ENCODE measurements at regions not wholly inside any gene's neighbourhood (a gene's known extent, or its start where the extent isn't known, plus 50 kb on each side); places are given as distances from the start of the nearest gene placed in this dataset.

DNA sequence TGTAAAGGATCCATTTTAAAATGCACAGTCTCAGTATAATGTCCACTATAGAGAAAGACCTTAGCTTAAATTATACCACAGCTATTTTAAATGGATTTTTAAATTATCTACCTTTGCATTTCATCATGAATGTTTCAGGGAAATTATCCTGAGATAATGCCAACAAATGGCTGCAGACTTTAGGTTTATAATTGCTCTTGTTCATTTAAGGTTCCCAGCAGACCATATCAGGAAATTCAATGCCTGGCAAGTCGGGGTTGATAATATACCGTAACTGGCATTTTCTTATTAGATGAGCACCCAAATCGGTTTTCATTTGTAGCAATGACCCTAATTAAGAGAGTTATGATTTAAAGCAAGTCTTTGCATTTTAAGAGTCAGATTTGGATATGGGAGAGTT is 227.1 kb upstream of the ARRDC4 start:
- no peak overlapping the region for H3K4me3 ChIP-seq (replicated peaks in 1 of 3; ENCODE audit: insufficient read depth in 1 of 3, low read depth in 2 of 3, low read length in 3 of 3)
- no peaks in the 10 kb centered on the region for H3K4me1 ChIP-seq (ENCODE audit: insufficient read depth, low read length)
- ChIA-PET POLR2A (no interaction called here), CTCF (ENCODE audit: low intra/inter-chr PET ratio, low total read pairs) (no interaction called here)
- FAIRE-seq (no peak), ATAC-seq (no peak), DNase-seq (ENCODE audit: low spot score) (no peak)
- intact Hi-C loops (cut with micrococcal nuclease; ENCODE audit: unreplicated experiment) (no loop called here), in situ Hi-C loops (cut with HindIII; ENCODE audit: extremely low pct_ligation_motif_present, low pct_unique_long_range_greater_than_20kb) (no loop called here)
- no peak overlapping the region for H2AFZ ChIP-seq (ENCODE audit: low read length)
- no peaks in the 10 kb centered on the region for H3K79me2 ChIP-seq (ENCODE audit: insufficient read depth, low read length)
- no peaks in the 10 kb centered on the region for H3K36me3 ChIP-seq (replicated peaks in 1 of 2; ENCODE audit: control insufficient read depth in 1 of 2, insufficient read depth in 2 of 2, low read length in 2 of 2)
- BruUV-seq (replicated peaks): no TSS peak
- WGBS (ENCODE audit: low lambda C conversion rate): 10% methylated on average over 3 of the region's 3 CpGs
- H3K4me2 ChIP-seq (ENCODE audit: low read depth, low read length): no peak overlapping the region
- no peaks in the 10 kb centered on the region for H3K9me3 ChIP-seq (ENCODE audit: low read length)
- H3K27me3 ChIP-seq (ENCODE audit: control insufficient read depth in 1 of 2, insufficient read depth in 2 of 2, low read length in 2 of 2): peaks cover 0 to 10% of the 10 kb centered on the region in 2 experiments; a peak in 3 of 5 replicates
- no peak for TF ChIP-seq KLF12 (CRISPR knock-in tag; IDR thresholded peaks at IDR 0.05; ENCODE audit: borderline replicate concordance)
- TF ChIP-seq HMG20A (CRISPR knock-in tag; IDR thresholded peaks at IDR 0.05; ENCODE audit: borderline replicate concordance): no peak
- TF ChIP-seq, protein P1, sequence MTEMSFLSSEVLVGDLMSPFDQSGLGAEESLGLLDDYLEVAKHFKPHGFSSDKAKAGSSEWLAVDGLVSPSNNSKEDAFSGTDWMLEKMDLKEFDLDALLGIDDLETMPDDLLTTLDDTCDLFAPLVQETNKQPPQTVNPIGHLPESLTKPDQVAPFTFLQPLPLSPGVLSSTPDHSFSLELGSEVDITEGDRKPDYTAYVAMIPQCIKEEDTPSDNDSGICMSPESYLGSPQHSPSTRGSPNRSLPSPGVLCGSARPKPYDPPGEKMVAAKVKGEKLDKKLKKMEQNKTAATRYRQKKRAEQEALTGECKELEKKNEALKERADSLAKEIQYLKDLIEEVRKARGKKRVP (CRISPR knock-in tag; IDR thresholded peaks at IDR 0.05): no peak
- TF ChIP-seq SP140L (CRISPR knock-in tag; IDR thresholded peaks at IDR 0.05; ENCODE audit: borderline replicate concordance): no peak
- TF ChIP-seq, protein P2, sequence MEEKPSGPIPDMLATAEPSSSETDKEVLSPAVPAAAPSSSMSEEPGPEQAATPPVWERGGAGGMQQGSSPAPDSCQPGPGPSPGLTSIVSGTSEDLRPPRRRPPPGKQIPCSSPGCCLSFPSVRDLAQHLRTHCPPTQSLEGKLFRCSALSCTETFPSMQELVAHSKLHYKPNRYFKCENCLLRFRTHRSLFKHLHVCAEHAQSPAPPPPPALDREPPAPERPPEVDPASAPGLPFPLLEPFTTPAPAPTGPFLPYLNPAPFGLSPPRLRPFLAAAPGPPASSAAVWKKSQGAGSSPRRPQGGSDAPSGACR (CRISPR knock-in tag; IDR thresholded peaks at IDR 0.05): no peak
- no peak for TF ChIP-seq RBFOX2 (IDR thresholded peaks at IDR 0.05; ENCODE audit: low read depth, low read length)
- TF ChIP-seq ZNF510 (CRISPR knock-in tag; IDR thresholded peaks at IDR 0.05; ENCODE audit: low read depth): no peak
- H3K9ac ChIP-seq (ENCODE audit: insufficient read depth, low read depth, low read length): no peak overlapping the region
- H3K27ac ChIP-seq (ENCODE audit: extremely low read length, insufficient read depth, low read length): no peak overlapping the region
- H4K20me1 ChIP-seq (ENCODE audit: insufficient read depth, low read length): no peaks in the 10 kb centered on the region

DNA sequence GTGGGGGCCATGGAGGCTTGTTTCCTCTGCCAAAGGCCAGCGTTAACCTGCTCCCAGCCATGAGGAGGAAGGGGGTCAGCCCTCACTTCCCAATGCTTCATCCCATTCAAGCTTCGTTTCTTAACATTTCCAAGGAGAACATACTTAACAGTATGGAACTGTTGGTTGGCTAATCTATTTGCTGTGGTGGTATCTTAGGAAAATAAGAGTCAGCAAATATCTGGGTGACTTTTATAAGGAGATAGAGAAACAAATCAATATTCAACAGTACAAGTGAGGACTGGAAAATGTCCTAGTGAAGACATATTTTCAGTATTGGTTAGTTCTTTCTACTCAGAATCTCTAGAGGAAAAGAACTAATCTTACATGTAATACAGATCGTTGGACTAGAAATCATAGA is 223.8 kb upstream of the ARRDC4 start:
- H3K4me2 ChIP-seq (ENCODE audit: low read depth, low read length): no peak overlapping the region
- no peak for ATAC-seq
- no peaks in the 10 kb centered on the region for H3K9me3 ChIP-seq (ENCODE audit: low read length)
- in situ Hi-C loops (cut with HindIII; ENCODE audit: extremely low pct_ligation_motif_present, low pct_unique_long_range_greater_than_20kb) (no loop called here), intact Hi-C loops (cut with micrococcal nuclease; ENCODE audit: unreplicated experiment) (no loop called here)
- H3K27me3 ChIP-seq (ENCODE audit: control insufficient read depth in 1 of 2, insufficient read depth in 2 of 2, low read length in 2 of 2): no peaks in the 10 kb centered on the region
- CTCF ChIA-PET (ENCODE audit: low intra/inter-chr PET ratio, low total read pairs): no interaction called here
- DNase-seq (ENCODE audit: low spot score): no peak
- no peaks in the 10 kb centered on the region for H4K20me1 ChIP-seq (ENCODE audit: insufficient read depth, low read length)
- BruUV-seq (replicated peaks): no TSS peak
- no peaks in the 10 kb centered on the region for H3K36me3 ChIP-seq (replicated peaks in 1 of 2; ENCODE audit: control insufficient read depth in 1 of 2, insufficient read depth in 2 of 2, low read length in 2 of 2)
- no peak overlapping the region for H3K27ac ChIP-seq (ENCODE audit: extremely low read length, insufficient read depth, low read length)
- H3K4me3 ChIP-seq (replicated peaks in 1 of 3; ENCODE audit: insufficient read depth in 1 of 3, low read depth in 2 of 3, low read length in 3 of 3): no peak overlapping the region
- no peak overlapping the region for H3K9ac ChIP-seq (ENCODE audit: insufficient read depth, low read depth, low read length)
- H3K4me1 ChIP-seq (ENCODE audit: insufficient read depth, low read length): no peaks in the 10 kb centered on the region
- no peaks in the 10 kb centered on the region for H3K79me2 ChIP-seq (ENCODE audit: insufficient read depth, low read length)
- no peak overlapping the region for H2AFZ ChIP-seq (ENCODE audit: low read length)
- POLR2A ChIA-PET: no interaction called here
- 4% methylated on average over 3 of the region's 3 CpGs for WGBS (ENCODE audit: low lambda C conversion rate)
- no peak for FAIRE-seq
- TF ChIP-seq MAFF (IDR thresholded peaks at IDR 0.05; ENCODE audit: low read depth, low read length) (peak; percentile 59; the same call in 1 of the 2 replicates), ZNF879 (CRISPR knock-in tag; IDR thresholded peaks at IDR 0.05) (no peak), RBM39 (IDR thresholded peaks at IDR 0.05; ENCODE audit: low read depth, low read length, poor library complexity, severe bottlenecking) (no peak), MAFK (conservative IDR thresholded peaks at IDR 0.05 in 1 of 2, IDR thresholded peaks at IDR 0.05 in 1 of 2; ENCODE audit: low read length in 2 of 2) (peak; percentile 27 to 66; a peak in 3 of 4 replicates), ZNF337 (CRISPR knock-in tag; IDR thresholded peaks at IDR 0.05; ENCODE audit: borderline replicate concordance, low read depth) (no peak), SMYD3 (CRISPR knock-in tag; IDR thresholded peaks at IDR 0.05) (no peak), NR2F1 (CRISPR knock-in tag; IDR thresholded peaks at IDR 0.05) (no peak), HNRNPL (IDR thresholded peaks at IDR 0.05; ENCODE audit: low read depth, low read length) (no peak), ZNF816 (CRISPR knock-in tag; IDR thresholded peaks at IDR 0.05; ENCODE audit: borderline replicate concordance) (no peak), ZNF207 (IDR thresholded peaks at IDR 0.05; ENCODE audit: borderline replicate concordance) (no peak)
- TF ChIP-seq, protein P3, sequence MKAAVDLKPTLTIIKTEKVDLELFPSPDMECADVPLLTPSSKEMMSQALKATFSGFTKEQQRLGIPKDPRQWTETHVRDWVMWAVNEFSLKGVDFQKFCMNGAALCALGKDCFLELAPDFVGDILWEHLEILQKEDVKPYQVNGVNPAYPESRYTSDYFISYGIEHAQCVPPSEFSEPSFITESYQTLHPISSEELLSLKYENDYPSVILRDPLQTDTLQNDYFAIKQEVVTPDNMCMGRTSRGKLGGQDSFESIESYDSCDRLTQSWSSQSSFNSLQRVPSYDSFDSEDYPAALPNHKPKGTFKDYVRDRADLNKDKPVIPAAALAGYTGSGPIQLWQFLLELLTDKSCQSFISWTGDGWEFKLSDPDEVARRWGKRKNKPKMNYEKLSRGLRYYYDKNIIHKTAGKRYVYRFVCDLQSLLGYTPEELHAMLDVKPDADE (CRISPR knock-in tag; IDR thresholded peaks at IDR 0.05): no peak

Measured in HepG2 (cell line).